ENCODE measurements at regions not wholly inside any gene's neighbourhood (a gene's known extent, or its start where the extent isn't known, plus 50 kb on each side); places are given as distances from the start of the nearest gene placed in this dataset.
"Not testable (repeated sequence)": the region's sequence is repeated elsewhere in the genome, so short reads cannot be mapped to it uniquely, and the experiment has no call there.

DNA sequence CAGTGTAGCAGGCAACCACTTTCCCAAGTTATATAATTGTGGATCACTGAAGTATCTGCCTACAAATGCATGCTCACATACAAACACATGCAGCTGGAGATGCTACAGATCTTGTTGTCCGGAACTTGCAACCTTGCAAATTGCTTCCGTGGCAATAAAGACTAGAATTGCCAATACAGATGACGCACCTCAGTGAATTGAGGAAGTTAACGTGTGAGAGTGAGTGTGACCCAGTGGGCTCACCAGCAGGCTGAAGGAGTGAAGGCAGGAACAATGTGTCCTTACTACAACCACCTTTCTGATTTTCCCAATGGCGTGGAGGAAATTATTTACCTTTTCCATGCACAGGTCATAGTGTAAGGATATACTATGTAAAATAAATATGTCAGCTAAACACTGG is 89.4 kb upstream of the GRIP1 start:
- ChIA-PET POLR2A (no interaction called here), CTCF (no interaction called here)

DNA sequence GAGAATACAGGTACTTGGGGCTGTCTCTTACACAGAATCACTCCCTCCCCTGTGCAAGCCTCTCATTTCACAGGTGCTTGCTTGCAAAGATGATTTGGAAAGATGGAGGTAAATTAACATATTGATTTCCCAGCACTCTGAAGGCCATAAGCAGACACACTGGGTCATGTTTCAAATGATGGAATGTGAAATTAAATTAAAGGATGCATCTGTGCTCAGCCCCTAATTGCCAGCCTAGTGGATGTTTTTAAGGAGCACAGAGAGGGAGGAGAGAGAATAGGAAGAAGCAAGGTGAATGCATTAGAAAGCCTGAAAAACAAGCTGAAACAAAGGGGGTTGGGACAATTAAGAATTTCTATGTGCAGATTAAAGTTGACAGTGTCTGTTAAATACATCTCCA is 96.1 kb upstream of the GRIP1 start:
- CTCF ChIA-PET: no interaction called here
- POLR2A ChIA-PET: no interaction called here

GRCh38 chr12:66775871-66776270 is 97.0 kb upstream of the GRIP1 start:
- CTCF ChIA-PET: no interaction called here

GRCh38 chr12:66776974-66777373 is 98.1 kb upstream of the GRIP1 start:
- ChIA-PET POLR2A (no interaction called here), CTCF (interaction anchor here (0.6 kb wide), 1 partner anchor 1216 kb away, joined by 3 read pairs; no protein-coding TSS in a partner anchor)

More at GRCh38 chr12:66775871-66776270, 97.0 kb upstream of the GRIP1 start:
- POLR2A ChIA-PET: no interaction called here

DNA sequence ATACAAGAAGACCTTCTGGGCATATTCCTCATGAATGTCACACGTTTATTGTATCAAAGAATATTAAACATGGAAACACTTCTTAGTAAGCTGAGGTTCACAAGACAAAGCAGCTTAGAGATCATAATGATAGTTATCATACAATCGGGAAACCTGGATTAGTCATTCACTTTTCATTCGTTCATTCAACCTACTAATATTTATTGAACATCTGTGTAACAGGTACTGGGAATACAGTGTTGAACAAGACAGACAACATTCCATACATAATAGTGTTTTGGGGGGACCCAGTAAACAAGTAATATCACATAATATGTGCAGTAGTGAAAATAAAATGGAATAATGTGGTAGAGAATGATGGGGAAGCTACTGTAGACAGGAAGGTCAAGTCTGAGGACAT is 100.6 kb upstream of the GRIP1 start:
- ChIA-PET POLR2A (no interaction called here), CTCF (no interaction called here)

DNA sequence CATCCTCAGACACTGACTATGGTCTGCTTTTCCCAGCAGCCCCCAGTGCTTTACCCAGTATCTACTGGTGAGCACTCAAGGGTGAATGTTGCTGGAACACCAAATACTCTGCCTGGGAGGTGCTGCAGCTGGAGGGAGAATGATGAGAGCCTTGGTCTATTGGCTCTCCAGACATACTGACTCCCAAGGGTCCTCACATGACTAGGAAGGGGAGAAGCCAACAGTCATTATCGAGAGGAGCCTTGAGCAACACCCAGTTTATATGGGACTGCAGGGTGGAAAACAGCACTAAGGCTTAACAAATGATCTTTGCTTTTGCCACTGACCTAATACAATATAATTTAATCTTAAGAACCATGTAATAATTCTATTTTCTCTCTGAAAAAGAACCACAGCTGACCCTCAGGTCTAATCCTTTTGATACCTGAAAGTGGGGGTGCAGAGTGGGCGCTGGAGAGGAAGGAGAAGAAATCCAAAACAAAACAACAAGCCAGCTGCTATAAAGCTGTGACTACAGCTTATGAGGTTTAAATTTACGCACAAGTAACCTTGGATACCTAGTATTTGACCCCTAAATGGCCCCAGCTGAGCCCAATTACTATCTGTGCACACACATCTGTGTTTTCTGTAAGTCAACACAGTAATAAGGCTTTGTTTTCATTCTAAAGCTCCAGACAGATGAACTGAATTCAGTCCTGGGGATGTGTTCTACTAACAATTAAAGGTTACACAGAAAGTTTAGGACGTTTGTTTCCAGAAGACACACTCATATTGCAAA is 107.8 kb upstream of the GRIP1 start:
- POLR2A ChIA-PET: no interaction called here
- CTCF ChIA-PET: no interaction called here

GRCh38 chr12:66799551-66799950 is 120.7 kb upstream of the GRIP1 start:
- ChIA-PET CTCF (no interaction called here), POLR2A (no interaction called here)

GRCh38 chr12:66800046-66800445 is 121.2 kb upstream of the GRIP1 start:
- POLR2A ChIA-PET: no interaction called here
- CTCF ChIA-PET: no interaction called here

- ChIA-PET CTCF (interaction anchor here (0.9 kb wide), 1 partner anchor 13 kb away, joined by 3 read pairs; no protein-coding TSS in a partner anchor), POLR2A (no interaction called here)
These were observed 125.1 kb upstream of the GRIP1 start for GRCh38 chr12:66803930-66804329.

DNA sequence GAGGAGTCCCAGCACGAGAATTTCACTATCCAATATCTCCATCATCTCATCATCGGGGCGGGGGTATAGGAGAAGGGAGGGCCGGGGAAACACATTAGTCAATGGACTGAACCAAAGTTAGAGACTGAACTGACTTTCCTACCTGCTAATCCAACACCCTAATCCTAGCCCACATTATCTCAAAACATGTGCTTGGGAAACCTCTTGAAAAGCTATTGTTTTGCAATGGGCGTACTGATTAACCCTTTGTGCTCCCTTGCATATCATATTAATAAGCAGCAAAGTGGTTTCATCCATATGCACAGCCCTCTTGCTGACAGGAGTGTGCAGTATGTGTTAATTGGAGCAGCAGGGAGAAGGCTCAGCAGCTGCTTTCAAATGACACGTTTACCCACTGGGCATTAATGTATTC is 125.7 kb upstream of the GRIP1 start:
- POLR2A ChIA-PET: no interaction called here

DNA sequence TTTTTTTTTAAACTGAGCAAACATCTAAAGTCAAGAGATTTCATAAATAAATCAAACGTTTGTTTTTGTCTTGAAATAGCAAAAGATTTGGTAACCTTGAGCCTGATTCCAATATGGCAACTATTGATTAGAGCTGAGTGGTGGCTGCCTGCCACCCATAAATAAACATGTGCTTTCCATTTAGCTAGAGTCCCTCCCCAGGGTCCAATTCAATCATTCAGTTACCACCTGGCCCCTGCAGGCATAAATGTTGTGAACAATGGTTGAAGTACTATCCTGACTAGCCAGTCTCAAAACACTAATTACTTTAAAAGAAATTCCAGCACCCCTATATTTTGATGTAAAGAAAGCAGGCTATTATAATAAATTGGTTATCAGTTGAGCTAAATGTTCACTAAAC is 129.7 kb upstream of the GRIP1 start:
- POLR2A ChIA-PET: no interaction called here
- CTCF ChIA-PET: no interaction called here

More for the DNA sequence above, 125.7 kb upstream of the GRIP1 start:
- CTCF ChIA-PET: interaction anchor here (0.9 kb wide), 1 partner anchor 14 kb away, joined by 3 read pairs; no protein-coding TSS in a partner anchor

DNA sequence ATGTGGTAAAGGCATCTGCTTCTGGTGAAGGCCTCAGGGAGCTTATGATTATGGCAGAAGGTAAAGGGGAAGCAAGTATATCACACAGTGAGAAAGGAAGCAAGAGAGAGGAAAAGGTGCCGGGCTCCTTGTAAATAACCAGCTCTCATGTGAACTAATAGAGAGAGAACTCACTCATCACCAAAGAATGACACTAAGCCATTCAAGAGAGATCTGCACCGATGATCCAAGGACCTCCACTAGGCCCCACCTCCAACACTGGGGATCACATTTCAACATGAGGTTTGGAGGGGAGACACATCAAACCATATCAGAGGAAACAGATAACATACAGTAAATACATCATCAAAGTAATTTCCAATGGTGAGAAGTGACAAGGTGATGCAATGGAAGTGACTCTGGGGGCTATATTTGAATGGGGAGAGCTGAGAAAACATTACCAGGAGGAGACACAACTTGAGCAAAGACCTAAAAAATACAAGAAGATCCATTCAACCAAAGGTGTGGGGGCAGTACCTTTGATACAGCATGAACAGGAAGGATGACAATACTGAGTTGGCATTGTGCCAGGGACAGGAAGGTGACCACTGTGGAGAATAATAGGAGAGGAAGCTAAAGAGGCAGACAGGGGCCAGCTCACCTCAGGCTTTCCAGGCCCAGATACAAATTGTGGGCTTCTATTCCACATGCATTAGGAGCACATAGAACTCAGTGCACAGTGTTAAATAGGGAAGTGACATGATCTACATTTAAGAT is 134.4 kb upstream of the GRIP1 start:
- ChIA-PET CTCF (no interaction called here), POLR2A (no interaction called here)

DNA sequence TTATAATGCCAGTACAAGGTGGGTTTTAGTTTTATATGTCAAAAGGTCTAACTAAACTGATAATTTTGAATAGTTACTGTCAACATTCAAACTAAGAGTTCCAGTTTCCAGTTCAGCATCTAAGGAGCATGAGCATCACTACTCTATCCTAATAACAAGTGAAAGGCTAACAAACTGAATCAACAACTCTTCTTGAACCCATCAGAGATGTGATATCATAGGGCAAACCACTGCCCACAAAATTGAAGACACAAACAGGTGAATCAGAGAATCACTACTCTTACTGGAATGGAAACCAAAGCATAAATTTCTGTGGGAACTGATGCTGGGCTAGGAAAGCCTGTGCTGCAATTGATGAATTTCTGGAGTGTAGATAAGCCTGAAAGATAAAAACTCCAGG is 140.7 kb upstream of the GRIP1 start:
- ChIA-PET POLR2A (no interaction called here), CTCF (no interaction called here)

DNA sequence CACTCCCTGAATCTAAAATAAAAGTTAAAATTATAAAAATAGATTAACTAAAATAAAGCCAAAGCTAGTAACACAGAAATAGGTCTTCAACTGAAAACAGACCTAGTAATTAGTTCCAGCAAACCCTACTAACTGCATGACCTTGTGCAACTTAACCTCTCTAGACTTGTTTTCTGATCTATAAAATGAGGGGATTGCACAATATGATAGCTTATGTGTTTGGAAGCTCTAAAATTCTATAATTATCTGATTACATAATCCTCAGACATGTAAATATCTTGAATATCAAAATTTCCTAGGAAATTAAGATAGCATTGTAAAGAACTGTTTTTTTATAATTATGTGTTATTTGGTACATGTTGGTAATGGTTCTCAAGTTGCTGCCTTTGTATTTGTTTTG is 144.1 kb upstream of the GRIP1 start:
- ChIA-PET POLR2A (no interaction called here), CTCF (no interaction called here)

DNA sequence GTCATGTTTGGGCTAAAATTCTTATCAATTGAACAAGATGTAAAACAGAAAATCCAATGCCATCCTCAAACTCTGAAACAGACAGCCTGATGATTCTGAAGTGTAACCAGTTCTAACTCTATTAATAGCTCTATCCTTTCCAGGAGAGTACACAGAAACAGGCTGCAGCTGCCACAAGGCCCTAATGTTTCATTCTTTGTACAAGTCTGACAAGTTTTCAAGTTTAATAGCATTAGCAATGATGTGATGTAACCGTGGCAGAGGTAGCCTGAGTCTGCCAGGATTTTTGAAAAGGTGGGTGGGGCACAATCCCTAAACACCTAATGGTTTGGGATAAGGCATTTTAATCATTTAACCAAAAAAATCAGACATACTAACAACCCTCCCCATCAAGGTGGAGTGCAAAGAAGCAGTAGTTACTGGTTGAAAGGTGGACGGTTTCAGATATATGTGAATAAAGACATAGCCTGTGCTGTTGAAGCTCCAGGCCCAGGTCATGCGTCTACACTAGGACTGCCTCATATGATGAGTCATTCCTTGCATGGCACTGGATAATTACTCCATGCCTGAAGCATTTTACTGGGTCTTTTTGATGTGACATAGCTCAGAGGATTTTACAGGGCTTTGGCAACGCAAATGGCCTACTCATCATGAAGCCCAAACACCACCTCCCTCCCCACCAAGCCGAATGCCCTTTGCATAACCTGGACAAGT is 145.1 kb upstream of the GRIP1 start:
- POLR2A ChIA-PET: no interaction called here
- CTCF ChIA-PET: interaction anchor here (1.0 kb wide), 1 partner anchor 12 kb away, joined by 3 read pairs; no protein-coding TSS in a partner anchor

GRCh38 chr12:66825921-66826320 is 147.0 kb upstream of the GRIP1 start:
- POLR2A ChIA-PET, CTCF ChIA-PET: not testable (repeated sequence)

DNA sequence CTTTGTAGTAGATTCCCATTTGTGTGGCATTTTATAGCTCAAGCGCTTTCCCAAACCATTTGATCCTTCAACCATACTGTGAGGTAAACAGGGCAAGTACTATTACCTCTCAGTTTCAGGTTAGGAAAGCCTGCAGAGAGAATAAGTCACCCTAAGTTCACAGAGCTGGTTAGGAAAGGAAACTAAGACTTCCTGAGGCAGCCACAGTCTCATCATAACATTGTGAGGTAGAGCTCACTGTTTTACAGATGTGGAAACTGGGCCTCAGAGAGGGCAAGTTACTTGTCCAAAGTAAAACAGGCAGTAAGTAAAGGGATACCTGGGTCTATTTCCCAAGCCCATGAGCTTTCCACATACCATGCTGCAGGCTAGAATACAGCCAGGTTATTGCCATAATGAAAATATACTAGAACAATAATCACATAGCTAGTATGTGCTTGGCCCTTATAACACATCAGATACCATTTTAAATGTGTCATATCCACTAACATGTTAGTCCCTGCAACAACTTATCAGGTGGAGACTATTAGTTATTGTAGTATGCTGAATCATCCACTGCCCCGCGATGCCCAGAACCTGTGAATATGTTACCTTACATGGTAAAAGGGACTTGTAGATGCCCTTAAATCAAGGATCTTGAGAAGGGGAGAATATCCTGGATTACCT is 150.9 kb upstream of the GRIP1 start:
- CTCF ChIA-PET: no interaction called here

DNA sequence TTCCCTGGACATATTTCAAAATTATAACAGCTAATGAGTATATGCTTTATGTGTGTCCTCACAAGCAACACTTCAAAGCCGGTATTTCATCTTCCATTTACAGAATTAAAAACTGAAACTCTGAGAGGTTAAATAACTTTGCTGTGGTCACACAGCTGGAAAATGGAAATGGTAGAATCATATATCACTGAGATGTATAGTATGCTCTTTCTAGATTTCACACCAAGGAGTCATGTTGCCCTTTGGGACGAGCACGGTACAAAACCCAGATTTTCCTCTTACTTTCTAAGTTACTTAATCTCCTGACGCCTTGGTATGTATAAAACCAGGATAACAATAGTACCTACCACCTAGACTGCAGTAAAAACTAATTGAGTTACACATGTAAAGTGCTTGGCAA is 152.6 kb upstream of the GRIP1 start:
- ChIA-PET POLR2A (no interaction called here), CTCF (no interaction called here)

More for the DNA sequence above, 150.9 kb upstream of the GRIP1 start:
- POLR2A ChIA-PET: no interaction called here

DNA sequence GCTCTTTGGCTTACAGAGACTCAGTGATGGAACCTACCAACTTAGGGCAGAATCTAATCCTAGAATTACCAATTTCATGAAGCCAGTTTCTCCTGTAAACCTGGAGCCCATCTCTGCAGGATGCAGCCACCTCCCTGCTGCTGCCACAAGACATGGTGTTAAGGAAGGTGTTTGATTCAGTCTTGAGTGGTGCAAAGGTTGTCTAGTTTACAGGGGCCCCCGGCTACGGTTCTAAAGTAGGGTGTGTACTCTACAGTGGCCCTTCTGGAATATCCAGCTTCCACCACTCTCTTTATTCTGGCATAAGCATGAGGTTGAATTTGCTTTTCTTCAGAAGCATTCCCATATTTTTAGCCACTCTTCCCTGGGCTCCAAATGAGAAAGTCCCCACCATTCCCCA is 154.1 kb upstream of the GRIP1 start:
- ChIA-PET POLR2A (no interaction called here), CTCF (no interaction called here)

DNA sequence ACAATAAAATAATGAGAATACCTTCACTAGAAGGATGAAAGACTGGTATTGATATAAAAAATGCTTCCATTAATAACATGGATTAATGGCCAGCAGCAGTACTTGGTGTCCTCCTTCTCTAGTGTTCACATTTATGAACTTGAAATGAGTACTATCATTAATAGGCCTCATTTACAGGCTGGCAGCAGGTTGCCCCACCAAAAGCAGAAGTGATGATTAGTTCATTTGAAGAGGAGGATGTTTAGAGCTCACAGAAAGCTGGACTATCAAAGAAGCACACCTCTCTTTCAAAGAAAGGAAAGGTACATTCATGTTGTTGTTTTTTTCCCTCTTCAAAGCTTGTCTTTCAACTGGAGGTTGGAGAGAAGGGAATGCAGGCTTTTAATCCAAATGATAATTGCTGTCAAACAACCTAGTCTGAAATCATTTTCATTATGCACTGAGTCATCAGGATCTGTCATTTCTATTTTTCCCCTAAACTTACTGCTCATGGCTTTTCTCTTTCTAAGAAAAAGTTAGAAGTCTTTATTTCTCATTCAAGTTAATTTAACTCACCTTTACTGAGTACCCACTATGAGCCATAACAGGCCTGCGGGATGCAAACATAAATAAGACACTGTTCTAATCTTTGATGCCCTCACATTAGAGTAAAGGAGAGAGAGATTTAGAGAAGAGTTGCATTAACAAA is 157.9 kb upstream of the GRIP1 start:
- ChIA-PET CTCF (no interaction called here), POLR2A (no interaction called here)
